HG03571 (cell line): ENCODE measurements at regions not wholly inside any gene's neighbourhood (a gene's known extent, or its start where the extent isn't known, plus 50 kb on each side); places are given as distances from the start of the nearest gene placed in this dataset.

Experiments used
- ATAC-seq: cut with Tn5 transposase; IDR thresholded peaks from one replicate; pipeline ENCODE4 v1.9.1; 2021; ENCODE audit not compliant: unreplicated experiment

- no peak for ATAC-seq
These were observed 274.2 kb upstream of the LRATD1 start for GRCh38 chr2:14358339-14358738.

- no peak for ATAC-seq
These were observed 273.7 kb upstream of the LRATD1 start for GRCh38 chr2:14358774-14359173.

GRCh38 chr2:14363137-14363536 is 269.4 kb upstream of the LRATD1 start:
- ATAC-seq, result no peak

GRCh38 chr2:14363976-14364375 is 268.5 kb upstream of the LRATD1 start:
- no peak for ATAC-seq

- no peak for ATAC-seq
These were observed 268.0 kb upstream of the LRATD1 start for GRCh38 chr2:14364471-14364870.

GRCh38 chr2:14385043-14385442 is 247.5 kb upstream of the LRATD1 start:
- ATAC-seq, result no peak

- ATAC-seq, result no peak
These were observed 245.2 kb upstream of the LRATD1 start for GRCh38 chr2:14387332-14387731.

GRCh38 chr2:14388724-14389123 is 243.8 kb upstream of the LRATD1 start:
- ATAC-seq, result no peak

GRCh38 chr2:14396533-14397083 is 235.9 kb upstream of the LRATD1 start:
- ATAC-seq, result no peak

- no peak for ATAC-seq
These were observed 233.9 kb upstream of the LRATD1 start for GRCh38 chr2:14398641-14399040.

GRCh38 chr2:14401873-14402272 is 230.6 kb upstream of the LRATD1 start:
- no peak for ATAC-seq

- no peak for ATAC-seq
These were observed 223.8 kb upstream of the LRATD1 start for GRCh38 chr2:14408695-14409094.

GRCh38 chr2:14417551-14417950 is 215.0 kb upstream of the LRATD1 start:
- no peak for ATAC-seq

- ATAC-seq, result no peak
These were observed 214.4 kb upstream of the LRATD1 start for GRCh38 chr2:14418115-14418514.

GRCh38 chr2:14420851-14421250 is 211.7 kb upstream of the LRATD1 start:
- ATAC-seq, result no peak

GRCh38 chr2:14422426-14422825 is 210.1 kb upstream of the LRATD1 start:
- ATAC-seq, result no peak

- ATAC-seq, result no peak
These were observed 209.2 kb upstream of the LRATD1 start for GRCh38 chr2:14423145-14423906.

GRCh38 chr2:14424478-14425390 is 207.8 kb upstream of the LRATD1 start:
- peak; percentile 71 for ATAC-seq

GRCh38 chr2:14425869-14426268 is 206.6 kb upstream of the LRATD1 start:
- ATAC-seq, result no peak

- ATAC-seq, result no peak
These were observed 204.5 kb upstream of the LRATD1 start for GRCh38 chr2:14428056-14428455.

GRCh38 chr2:14433946-14434495 is 198.5 kb upstream of the LRATD1 start:
- ATAC-seq, result no peak

- no peak for ATAC-seq
These were observed 186.8 kb upstream of the LRATD1 start for GRCh38 chr2:14445670-14446069.
